ENCODE measurements at regions not wholly inside any gene's neighbourhood (a gene's known extent, or its start where the extent isn't known, plus 50 kb on each side); places are given as distances from the start of the nearest gene placed in this dataset.

DNA sequence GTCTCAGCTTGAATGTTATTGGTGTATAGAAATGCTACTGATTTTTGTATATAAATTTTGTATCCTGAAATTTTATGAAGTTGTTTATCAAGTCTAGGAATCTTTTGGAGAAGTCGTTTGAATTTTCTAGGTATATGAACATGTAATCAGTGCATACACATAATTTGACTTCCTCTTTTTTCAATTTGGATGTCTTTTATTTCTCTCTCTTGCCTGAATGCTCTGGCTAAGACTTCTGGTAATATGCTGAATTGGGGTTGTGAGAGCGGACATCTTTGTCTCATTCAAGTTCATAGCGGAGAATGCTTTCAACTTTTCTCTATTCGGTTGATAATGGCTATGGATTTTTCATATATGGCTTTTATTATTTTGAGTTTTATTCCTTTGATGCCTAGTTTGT, 100.9 kb upstream of the MCTP2 start:
- no peak for TF ChIP-seq EZH2 (IDR thresholded peaks at IDR 0.05; ENCODE audit: borderline replicate concordance, low read depth, low read length, severe bottlenecking)
- TF ChIP-seq, protein P1, sequence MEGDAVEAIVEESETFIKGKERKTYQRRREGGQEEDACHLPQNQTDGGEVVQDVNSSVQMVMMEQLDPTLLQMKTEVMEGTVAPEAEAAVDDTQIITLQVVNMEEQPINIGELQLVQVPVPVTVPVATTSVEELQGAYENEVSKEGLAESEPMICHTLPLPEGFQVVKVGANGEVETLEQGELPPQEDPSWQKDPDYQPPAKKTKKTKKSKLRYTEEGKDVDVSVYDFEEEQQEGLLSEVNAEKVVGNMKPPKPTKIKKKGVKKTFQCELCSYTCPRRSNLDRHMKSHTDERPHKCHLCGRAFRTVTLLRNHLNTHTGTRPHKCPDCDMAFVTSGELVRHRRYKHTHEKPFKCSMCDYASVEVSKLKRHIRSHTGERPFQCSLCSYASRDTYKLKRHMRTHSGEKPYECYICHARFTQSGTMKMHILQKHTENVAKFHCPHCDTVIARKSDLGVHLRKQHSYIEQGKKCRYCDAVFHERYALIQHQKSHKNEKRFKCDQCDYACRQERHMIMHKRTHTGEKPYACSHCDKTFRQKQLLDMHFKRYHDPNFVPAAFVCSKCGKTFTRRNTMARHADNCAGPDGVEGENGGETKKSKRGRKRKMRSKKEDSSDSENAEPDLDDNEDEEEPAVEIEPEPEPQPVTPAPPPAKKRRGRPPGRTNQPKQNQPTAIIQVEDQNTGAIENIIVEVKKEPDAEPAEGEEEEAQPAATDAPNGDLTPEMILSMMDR (IDR thresholded peaks at IDR 0.05; ENCODE audit: borderline replicate concordance, extremely low read depth, low read length, poor library complexity, severe bottlenecking): no peak
